ENCODE measurements at regions not wholly inside any gene's neighbourhood (a gene's known extent, or its start where the extent isn't known, plus 50 kb on each side); places are given as distances from the start of the nearest gene placed in this dataset.

DNA sequence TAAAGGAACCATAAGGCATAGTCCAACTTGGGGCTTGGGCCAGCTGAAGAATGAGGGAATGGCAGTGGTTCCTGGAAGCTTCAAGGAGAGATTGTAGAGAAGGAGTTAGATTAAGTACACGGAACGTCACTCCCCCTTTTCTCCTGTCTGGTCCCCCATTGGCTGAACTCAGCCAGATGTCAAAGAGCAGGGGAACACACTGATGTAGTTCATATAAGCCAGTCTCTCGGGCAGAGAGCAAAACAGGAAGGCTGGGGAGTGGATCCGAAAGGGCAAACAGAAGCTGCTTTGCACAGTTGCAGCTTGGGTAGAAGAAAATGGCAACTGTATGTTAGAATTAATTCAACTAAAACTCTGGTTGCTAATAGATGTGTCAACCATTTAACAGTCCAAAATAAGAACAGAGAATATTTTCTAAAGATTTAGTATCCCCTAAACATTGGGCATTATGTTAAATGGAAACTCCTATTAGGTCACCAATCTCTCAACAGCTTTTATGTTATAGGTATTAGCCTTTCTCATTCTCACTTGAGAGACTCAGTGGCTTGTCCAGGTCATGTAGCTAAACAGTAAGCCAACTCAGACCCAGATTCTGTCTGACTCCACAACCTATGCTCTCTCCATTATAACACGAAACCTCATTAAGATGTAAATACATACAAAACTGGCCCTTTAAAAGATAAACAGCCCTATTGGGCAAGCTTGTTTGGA lies 600.7 kb upstream of the USP24 start:
- Histone ChIP-seq H3K36me3 (ENCODE audit: control insufficient read depth, insufficient read depth, low read length) (no peaks in the 10 kb centered on the region), H3K27me3 (ENCODE audit: control insufficient read depth, insufficient read depth, low read length, poor library complexity, severe bottlenecking) (no peaks in the 10 kb centered on the region), H3K9ac (ENCODE audit: extremely low read depth, low read length, poor library complexity, severe bottlenecking) (no peak overlapping the region), H3K27ac (ENCODE audit: low read depth, low read length) (no peak overlapping the region), H3K4me3 (ENCODE audit: low read length) (no peak overlapping the region), H3K4me1 (ENCODE audit: control insufficient read depth, insufficient read depth, low read length) (no peaks in the 10 kb centered on the region), H3K9me3 (ENCODE audit: control insufficient read depth, low read length) (no peaks in the 10 kb centered on the region)
- Mint-ChIP-seq H3K4me3 (no peak overlapping the region), H3K27me3 (ENCODE audit: insufficient read depth) (peaks cover 2% of the 10 kb centered on the region), H3K4me1 (peaks cover 7% of the 10 kb centered on the region), H3K27ac (no peak overlapping the region), H3K36me3 (ENCODE audit: low read depth) (no peaks in the 10 kb centered on the region), H3K9me3 (no peaks in the 10 kb centered on the region)
- 94 to 97% methylated on average over 4 to 5 of the region's 5 CpGs for WGBS, 2 experiments (ENCODE audit: insufficient coverage in 1 of 2, insufficient read length in 1 of 2)
- DNase-seq = no peak
- TF ChIP-seq, protein P1, sequence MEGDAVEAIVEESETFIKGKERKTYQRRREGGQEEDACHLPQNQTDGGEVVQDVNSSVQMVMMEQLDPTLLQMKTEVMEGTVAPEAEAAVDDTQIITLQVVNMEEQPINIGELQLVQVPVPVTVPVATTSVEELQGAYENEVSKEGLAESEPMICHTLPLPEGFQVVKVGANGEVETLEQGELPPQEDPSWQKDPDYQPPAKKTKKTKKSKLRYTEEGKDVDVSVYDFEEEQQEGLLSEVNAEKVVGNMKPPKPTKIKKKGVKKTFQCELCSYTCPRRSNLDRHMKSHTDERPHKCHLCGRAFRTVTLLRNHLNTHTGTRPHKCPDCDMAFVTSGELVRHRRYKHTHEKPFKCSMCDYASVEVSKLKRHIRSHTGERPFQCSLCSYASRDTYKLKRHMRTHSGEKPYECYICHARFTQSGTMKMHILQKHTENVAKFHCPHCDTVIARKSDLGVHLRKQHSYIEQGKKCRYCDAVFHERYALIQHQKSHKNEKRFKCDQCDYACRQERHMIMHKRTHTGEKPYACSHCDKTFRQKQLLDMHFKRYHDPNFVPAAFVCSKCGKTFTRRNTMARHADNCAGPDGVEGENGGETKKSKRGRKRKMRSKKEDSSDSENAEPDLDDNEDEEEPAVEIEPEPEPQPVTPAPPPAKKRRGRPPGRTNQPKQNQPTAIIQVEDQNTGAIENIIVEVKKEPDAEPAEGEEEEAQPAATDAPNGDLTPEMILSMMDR (conservative IDR thresholded peaks at IDR 0.05) = no peak

DNA sequence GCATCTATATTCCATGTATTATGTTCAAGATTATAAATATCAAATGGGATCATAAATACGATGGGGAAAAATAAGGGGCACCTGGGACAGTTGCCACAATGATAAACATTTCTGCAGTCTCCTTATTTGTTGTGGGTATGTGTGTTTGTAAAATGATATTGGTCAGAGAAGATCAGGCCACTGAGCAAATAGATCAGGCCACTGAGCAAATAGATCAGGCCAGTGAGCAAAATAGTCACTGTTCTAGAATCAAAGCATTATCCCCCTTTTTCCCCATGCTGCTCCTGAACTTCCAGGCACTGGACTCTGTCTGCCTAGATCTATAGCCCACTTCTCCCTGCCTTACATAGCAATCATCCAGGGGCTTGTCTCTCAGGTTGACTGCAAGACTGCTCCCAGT lies 599.8 kb upstream of the USP24 start:
- DNase-seq = no peak
- no peak overlapping the region for H3K4me3 ChIP-seq (ENCODE audit: low read length)
- H3K4me3 Mint-ChIP-seq = no peak overlapping the region
- H3K36me3 ChIP-seq (ENCODE audit: control insufficient read depth, insufficient read depth, low read length) = no peaks in the 10 kb centered on the region
- no peaks in the 10 kb centered on the region for H3K4me1 ChIP-seq (ENCODE audit: control insufficient read depth, insufficient read depth, low read length)
- H3K27ac Mint-ChIP-seq = no peak overlapping the region
- H3K27me3 ChIP-seq (ENCODE audit: control insufficient read depth, insufficient read depth, low read length, poor library complexity, severe bottlenecking) = no peaks in the 10 kb centered on the region
- no peak overlapping the region for H3K27ac ChIP-seq (ENCODE audit: low read depth, low read length)
- TF ChIP-seq, protein P1 (conservative IDR thresholded peaks at IDR 0.05) = no peak
- H3K4me1 Mint-ChIP-seq = peaks cover 7% of the 10 kb centered on the region
- H3K36me3 Mint-ChIP-seq (ENCODE audit: low read depth) = no peaks in the 10 kb centered on the region
- WGBS, 2 experiments (ENCODE audit: insufficient coverage in 1 of 2, insufficient read length in 1 of 2) = 86 to 96% methylated on average over 1 of the region's 1 CpG
- no peaks in the 10 kb centered on the region for H3K9me3 Mint-ChIP-seq
- no peak overlapping the region for H3K9ac ChIP-seq (ENCODE audit: extremely low read depth, low read length, poor library complexity, severe bottlenecking)
- H3K27me3 Mint-ChIP-seq (ENCODE audit: insufficient read depth) = peaks cover 2% of the 10 kb centered on the region
- H3K9me3 ChIP-seq (ENCODE audit: control insufficient read depth, low read length) = no peaks in the 10 kb centered on the region

DNA sequence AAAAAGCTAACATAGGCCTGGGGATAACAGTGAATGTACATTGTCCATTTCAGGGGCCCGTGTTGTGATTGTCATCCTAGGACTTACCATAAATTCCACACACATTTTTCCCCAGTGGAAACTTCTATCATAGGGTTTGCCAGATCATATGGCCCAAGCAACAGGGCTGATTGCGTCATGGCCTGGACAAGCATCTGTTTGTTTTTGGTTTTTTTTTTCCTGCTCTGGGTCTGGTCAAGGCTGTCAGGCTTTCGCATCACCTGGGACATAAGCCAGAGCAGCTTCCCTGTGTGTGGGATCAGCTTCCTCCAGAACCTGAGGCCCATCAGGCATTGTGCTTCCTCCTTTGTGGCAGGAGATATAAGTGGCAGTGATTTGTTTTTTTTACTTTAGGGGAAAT lies 598.5 kb upstream of the USP24 start:
- no peaks in the 10 kb centered on the region for H3K4me1 ChIP-seq (ENCODE audit: control insufficient read depth, insufficient read depth, low read length)
- TF ChIP-seq, protein P1 (conservative IDR thresholded peaks at IDR 0.05) = no peak
- H3K4me3 ChIP-seq (ENCODE audit: low read length) = no peak overlapping the region
- H3K36me3 ChIP-seq (ENCODE audit: control insufficient read depth, insufficient read depth, low read length) = no peaks in the 10 kb centered on the region
- Mint-ChIP-seq H3K27ac (no peak overlapping the region), H3K4me1 (peaks cover 7% of the 10 kb centered on the region), H3K4me3 (no peak overlapping the region), H3K27me3 (ENCODE audit: insufficient read depth) (peaks cover 4% of the 10 kb centered on the region), H3K36me3 (ENCODE audit: low read depth) (no peaks in the 10 kb centered on the region), H3K9me3 (no peaks in the 10 kb centered on the region)
- H3K27ac ChIP-seq (ENCODE audit: low read depth, low read length) = no peak overlapping the region
- H3K9me3 ChIP-seq (ENCODE audit: control insufficient read depth, low read length) = peaks cover 3% of the 10 kb centered on the region
- H3K27me3 ChIP-seq (ENCODE audit: control insufficient read depth, insufficient read depth, low read length, poor library complexity, severe bottlenecking) = no peaks in the 10 kb centered on the region
- 94 to 100% methylated on average over 1 to 3 of the region's 3 CpGs for WGBS, 2 experiments (ENCODE audit: insufficient coverage in 1 of 2, insufficient read length in 1 of 2)
- no peak overlapping the region for H3K9ac ChIP-seq (ENCODE audit: extremely low read depth, low read length, poor library complexity, severe bottlenecking)
- no peak for DNase-seq

Data from endodermal cell (in vitro differentiated cells).